Adrenal gland (tissue), 9 donors: ENCODE measurements at regions not wholly inside any gene's neighbourhood (a gene's known extent, or its start where the extent isn't known, plus 50 kb on each side); places are given as distances from the start of the nearest gene placed in this dataset.

Experiments
- DNase-seq, 7 donors: peaks; one replicate each; pipeline ENCODE4 v3.0.0-alpha.2; 2019 to 2020
- H3K27ac ChIP-seq, 5 donors: fragments of 200-600 bp; sonication (generic) in 4 of 5; 1 replicate in 3 of 5; 2 replicates in 2 of 5; pipeline versions ENCODE4 v1.5.1 to v1.8.0; 2016 to 2020; ENCODE audit warnings: mild to moderate bottlenecking in 1 of 5
- H3K27me3 ChIP-seq: fragments of 200-600 bp; 2 replicates; pipeline ENCODE4 v1.8.0; 2021
- H3K36me3 ChIP-seq, 2 donors: fragments of 200-600 bp; replicated peaks in 1 of 2; 1 replicate in 1 of 2; 2 replicates in 1 of 2; pipeline versions ENCODE4 v1.5.1 to v1.8.0; 2018 to 2022
- H3K4me1 ChIP-seq, 2 donors: fragments of 200-600 bp; replicated peaks in 1 of 2; 1 replicate in 1 of 2; 2 replicates in 1 of 2; pipeline versions ENCODE4 v1.5.1 to v1.8.0; 2018 to 2021
- H3K4me3 ChIP-seq, 4 donors: fragments of 200-600 bp; sonication (generic) in 3 of 4; one replicate each; pipeline ENCODE4 v1.5.1; 2016 to 2018
- H3K9me3 ChIP-seq, 3 donors: fragments of 200-600 bp; sonication (generic) in 1 of 3; replicated peaks in 1 of 3; 1 replicate in 2 of 3; 2 replicates in 1 of 3; pipeline versions ENCODE4 v1.5.1 to v1.8.0; 2016 to 2021
- POLR2A ChIP-seq, 2 donors: fragments of 450-650 bp; IDR thresholded peaks; one replicate each; pipeline ENCODE4 v1.6.1; 2017; ENCODE audit warnings: antibody characterized with exemption in 2 of 2, mild to moderate bottlenecking in 2 of 2, moderate library complexity in 1 of 2
- WGBS, 4 donors: extraction: QIAGEN DNeasy Blood & Tissue Kit in 2 of 4; methylation state at CpG; one replicate each; pipeline versions ENCODE4 v1.1.5 to v1.1.7; 2013 to 2017; 5-methylcytosine and 5-hydroxymethylcytosine counted together
- intact Hi-C, 2 donors: fragments of 100-400 bp; cut with DNase I; formaldehyde crosslinking; loops; one replicate each; pipeline versions ENCODE4 v1.14.1 to v1.15.0; 2022 to 2023
- TF ChIP-seq, protein P1 (sequence below), 6 experiments: fragments of 450-650 bp in 4 of 6; fragments of 200-600 bp in 2 of 6; sonication (generic) in 1 of 6; IDR thresholded peaks; 1 replicate in 5 of 6; 2 replicates in 1 of 6; pipeline versions ENCODE4 v1.5.1 to v1.8.0; 2016 to 2021; ENCODE audit warnings: antibody characterized with exemption in 6 of 6, mild to moderate bottlenecking in 2 of 6, moderate library complexity in 1 of 6
- donor health status: healthy with polysubstance abuse.
- donor health status: Bipolar disorder and iron deficiency.
- donor health status: DM: yes; HTN: yes; CAD: no.
- donor health status: DM: no; HTN: no; CAD: no.
- donor health status: DM: no; HTN: no; CAD: no.

DNA sequence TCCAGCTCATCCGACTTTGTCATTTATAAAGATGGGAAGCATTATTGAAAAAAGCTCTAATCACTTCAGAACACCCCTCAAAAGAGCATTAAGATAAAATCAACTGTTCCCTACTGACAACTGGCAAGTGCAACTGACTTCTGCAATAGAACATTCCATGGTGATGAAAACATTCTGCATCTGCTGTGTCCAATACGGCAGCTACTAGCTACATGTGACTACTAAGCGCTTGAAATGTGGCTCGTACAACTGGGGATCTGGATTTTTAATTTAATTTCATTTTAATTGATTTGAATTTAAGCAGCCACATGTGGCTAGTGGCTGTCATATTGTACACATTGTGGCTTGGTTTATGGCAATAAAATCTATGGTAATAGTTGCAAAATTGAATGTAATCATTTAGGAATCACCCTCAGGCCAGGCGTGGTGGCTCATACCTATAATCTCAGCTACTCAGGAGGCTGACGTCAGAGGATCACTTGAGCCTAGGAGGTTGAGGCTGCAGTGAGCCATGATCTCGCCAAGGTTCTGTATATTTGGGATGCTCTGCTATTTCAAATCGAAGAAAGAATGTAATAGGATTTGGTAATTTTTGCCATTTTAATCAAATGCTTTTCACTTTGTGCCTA is 390.3 kb downstream of the GABRB3 start:
- no peak for DNase-seq
- Histone ChIP-seq H3K4me1 (no peaks in the 10 kb centered on the region), H3K4me3 (no peak overlapping the region), H3K27ac (no peak overlapping the region), H3K36me3 (no peaks in the 10 kb centered on the region), H3K9me3 (no peaks in the 10 kb centered on the region), H3K27me3 (no peaks in the 10 kb centered on the region)
- intact Hi-C loops: no loop called here
- WGBS, 4 donors: 60 to 70% (median 66%) methylated on average over 8 of the region's 8 CpGs
- TF ChIP-seq, protein P1, sequence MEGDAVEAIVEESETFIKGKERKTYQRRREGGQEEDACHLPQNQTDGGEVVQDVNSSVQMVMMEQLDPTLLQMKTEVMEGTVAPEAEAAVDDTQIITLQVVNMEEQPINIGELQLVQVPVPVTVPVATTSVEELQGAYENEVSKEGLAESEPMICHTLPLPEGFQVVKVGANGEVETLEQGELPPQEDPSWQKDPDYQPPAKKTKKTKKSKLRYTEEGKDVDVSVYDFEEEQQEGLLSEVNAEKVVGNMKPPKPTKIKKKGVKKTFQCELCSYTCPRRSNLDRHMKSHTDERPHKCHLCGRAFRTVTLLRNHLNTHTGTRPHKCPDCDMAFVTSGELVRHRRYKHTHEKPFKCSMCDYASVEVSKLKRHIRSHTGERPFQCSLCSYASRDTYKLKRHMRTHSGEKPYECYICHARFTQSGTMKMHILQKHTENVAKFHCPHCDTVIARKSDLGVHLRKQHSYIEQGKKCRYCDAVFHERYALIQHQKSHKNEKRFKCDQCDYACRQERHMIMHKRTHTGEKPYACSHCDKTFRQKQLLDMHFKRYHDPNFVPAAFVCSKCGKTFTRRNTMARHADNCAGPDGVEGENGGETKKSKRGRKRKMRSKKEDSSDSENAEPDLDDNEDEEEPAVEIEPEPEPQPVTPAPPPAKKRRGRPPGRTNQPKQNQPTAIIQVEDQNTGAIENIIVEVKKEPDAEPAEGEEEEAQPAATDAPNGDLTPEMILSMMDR (IDR thresholded peaks at IDR 0.05): no peak
- no peak for TF ChIP-seq POLR2A (IDR thresholded peaks at IDR 0.05)

DNA sequence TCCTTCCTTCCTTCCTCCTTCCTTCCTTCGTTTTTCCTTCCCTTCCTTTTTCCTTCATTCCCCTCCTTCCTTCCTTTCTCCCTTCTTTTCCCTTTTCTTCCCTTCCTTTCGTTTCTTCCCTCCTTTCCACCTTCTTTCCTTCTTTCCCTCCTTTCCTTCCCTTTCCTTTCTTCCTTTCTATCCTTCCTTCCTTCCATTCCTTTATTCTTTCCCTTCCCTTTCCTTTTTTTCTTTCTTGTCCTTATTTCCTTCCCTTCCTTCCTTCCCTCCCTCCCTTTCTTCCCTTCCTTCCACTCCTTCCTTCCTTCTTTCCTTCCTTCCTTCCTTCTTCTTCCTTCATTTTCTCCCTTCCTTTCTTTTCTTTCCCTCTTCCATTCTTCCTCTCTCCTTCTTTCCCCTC is 394.6 kb downstream of the GABRB3 start:
- H3K4me3 ChIP-seq: no peak overlapping the region
- no peak for DNase-seq
- H3K9me3 ChIP-seq: no peaks in the 10 kb centered on the region
- no peak overlapping the region for H3K27ac ChIP-seq
- no peaks in the 10 kb centered on the region for H3K4me1 ChIP-seq
- WGBS, 4 donors: 33 to 49% (median 38%) methylated on average over 2 of the region's 2 CpGs
- no peaks in the 10 kb centered on the region for H3K36me3 ChIP-seq
- H3K27me3 ChIP-seq: no peaks in the 10 kb centered on the region
- intact Hi-C loops: no loop called here
- TF ChIP-seq, protein P1 (IDR thresholded peaks at IDR 0.05): no peak
- TF ChIP-seq POLR2A (IDR thresholded peaks at IDR 0.05): no peak

GRCh38 chr15:26376243-26376642 is 396.6 kb downstream of the GABRB3 start:
- H3K9me3 ChIP-seq: no peaks in the 10 kb centered on the region

GRCh38 chr15:26374806-26375205 is 398.1 kb downstream of the GABRB3 start:
- Histone ChIP-seq H3K4me1 (no peaks in the 10 kb centered on the region), H3K4me3 (no peak overlapping the region), H3K27me3 (no peaks in the 10 kb centered on the region), H3K9me3 (no peaks in the 10 kb centered on the region), H3K36me3 (no peaks in the 10 kb centered on the region), H3K27ac (no peak overlapping the region)
- no peak for TF ChIP-seq POLR2A (IDR thresholded peaks at IDR 0.05)
- TF ChIP-seq, protein P1 (IDR thresholded peaks at IDR 0.05): no peak
- intact Hi-C loops: no loop called here
- DNase-seq: no peak
- 76 to 94% (median 80%) methylated on average over 1 of the region's 1 CpG for WGBS, 4 donors

More at GRCh38 chr15:26376243-26376642, 396.6 kb downstream of the GABRB3 start:
- no peaks in the 10 kb centered on the region for H3K4me1 ChIP-seq
- intact Hi-C loops: no loop called here
- no peak for TF ChIP-seq POLR2A (IDR thresholded peaks at IDR 0.05)
- TF ChIP-seq, protein P1 (IDR thresholded peaks at IDR 0.05): no peak
- no peak overlapping the region for H3K4me3 ChIP-seq
- H3K27ac ChIP-seq: no peak overlapping the region
- WGBS, 4 donors: 42 to 65% (median 48%) methylated on average over 2 of the region's 2 CpGs
- H3K27me3 ChIP-seq: no peaks in the 10 kb centered on the region
- no peak for DNase-seq
- no peaks in the 10 kb centered on the region for H3K36me3 ChIP-seq
